ENCODE measurements at regions not wholly inside any gene's neighbourhood (a gene's known extent, or its start where the extent isn't known, plus 50 kb on each side); places are given as distances from the start of the nearest gene placed in this dataset.

- H3K9me2 ChIP-seq (ENCODE audit: insufficient read depth): no peaks in the 10 kb centered on the region
- no peak overlapping the region for H2AFZ ChIP-seq (ENCODE audit: low read depth, low read length, poor library complexity, severe bottlenecking)
- H4K20me1 ChIP-seq (ENCODE audit: insufficient read depth): no peaks in the 10 kb centered on the region; the same call in 1 of the 2 replicates
- no peak for DNase-seq (ENCODE audit: low read depth, low spot score)
- H3K27me3 ChIP-seq (ENCODE audit: insufficient read depth, low read length): peaks cover 66% of the 10 kb centered on the region
- H3K4me2 ChIP-seq (ENCODE audit: low read length): peak overlapping the region; percentile 44
- peak; percentile 69 for TF ChIP-seq FOSL1 (IDR thresholded peaks at IDR 0.05; ENCODE audit: low read depth)
- TF ChIP-seq POLR2AphosphoS5 (IDR thresholded peaks at IDR 0.05; ENCODE audit: low read depth, low read length): no peak
- peak; percentile 10 for TF ChIP-seq TCF7L2 (IDR thresholded peaks at IDR 0.05; ENCODE audit: borderline replicate concordance, extremely low read depth, insufficient read depth, insufficient read length)
- no peak for TF ChIP-seq MAX (IDR thresholded peaks at IDR 0.05)
- no peak for TF ChIP-seq RAD21 (IDR thresholded peaks at IDR 0.05; ENCODE audit: low read depth)
- TF ChIP-seq ZBTB33 (IDR thresholded peaks at IDR 0.05; ENCODE audit: extremely low read depth, insufficient replicate concordance, low read length): no peak
- peak; percentile 50 for TF ChIP-seq JUND (IDR thresholded peaks at IDR 0.05)
- no peak for TF ChIP-seq ZFX (IDR thresholded peaks at IDR 0.05)
- no peak for TF ChIP-seq POLR2A (IDR thresholded peaks at IDR 0.05; ENCODE audit: borderline replicate concordance, extremely low read depth, insufficient read depth, insufficient read length)
- no peak for TF ChIP-seq ATF3 (IDR thresholded peaks at IDR 0.05)
- TF ChIP-seq ZNF274 (IDR thresholded peaks at IDR 0.05; ENCODE audit: low read depth, low read length): no peak
- TF ChIP-seq EGR1 (IDR thresholded peaks at IDR 0.05; ENCODE audit: low read depth): no peak
- no peak for TF ChIP-seq REST (IDR thresholded peaks at IDR 0.05; ENCODE audit: low read depth)
- no peak for TF ChIP-seq SRF (IDR thresholded peaks at IDR 0.05; ENCODE audit: low read depth)
- no peak for TF ChIP-seq CTCF (IDR thresholded peaks at IDR 0.05 in 2 of 3, conservative IDR thresholded peaks at IDR 0.05 in 1 of 3; ENCODE audit: borderline replicate concordance in 1 of 3, insufficient read depth in 1 of 3, low read depth in 2 of 3, low read length in 2 of 3)
- TF ChIP-seq SIN3A (IDR thresholded peaks at IDR 0.05; ENCODE audit: low read depth): no peak
- no peak for TF ChIP-seq EZH2phosphoT487 (IDR thresholded peaks at IDR 0.05; ENCODE audit: borderline replicate concordance)
- no peak for TF ChIP-seq ELF1 (IDR thresholded peaks at IDR 0.05; ENCODE audit: borderline replicate concordance, low read depth)
- peak; percentile 27; the same call in 1 of the 2 replicates for TF ChIP-seq SP1 (IDR thresholded peaks at IDR 0.05; ENCODE audit: low read depth)
- no peak for TF ChIP-seq CBX3 (IDR thresholded peaks at IDR 0.05; ENCODE audit: low read depth)
- TF ChIP-seq YY1 (IDR thresholded peaks at IDR 0.05; ENCODE audit: extremely low read depth, insufficient replicate concordance, low read depth, low read length): no peak
- H3K36me3 ChIP-seq (ENCODE audit: control insufficient read depth in 1 of 2, insufficient read depth in 2 of 2, low read length in 2 of 2): no peaks in the 10 kb centered on the region
- ChIA-PET RAD21 (ENCODE audit: low non-redundant PET in 1 of 2, low total read pairs in 2 of 2, uncharacterized antibody in 2 of 2, unreplicated experiment in 2 of 2) (no interaction called here), POLR2A (no interaction called here), CTCF (no interaction called here)
- no peaks in the 10 kb centered on the region for H3K79me2 ChIP-seq (ENCODE audit: insufficient read depth, low read length)
- no TSS peak for BruUV-seq (replicated peaks)
- intact Hi-C loops (cut with micrococcal nuclease): no loop called here
- H3K9ac ChIP-seq (ENCODE audit: low read length): no peak overlapping the region
- H3K4me3 ChIP-seq (replicated peaks in 1 of 2; ENCODE audit: low read depth in 1 of 2, low read length in 2 of 2): no peak overlapping the region
- ATAC-seq: peak; percentile 77
- no peaks in the 10 kb centered on the region for H3K9me3 ChIP-seq (ENCODE audit: control insufficient read depth in 1 of 2, insufficient read depth in 1 of 2, low read depth in 1 of 2, low read length in 2 of 2)
- H3K4me1 ChIP-seq (ENCODE audit: control insufficient read depth in 1 of 2, insufficient read depth in 2 of 2, low read length in 2 of 2): peaks cover 9 to 10% of the 10 kb centered on the region in 2 experiments; a peak in 3 of 4 replicates
- no peak overlapping the region for H3K27ac ChIP-seq (ENCODE audit: low read depth, low read length)
These were observed 62.6 kb upstream of the PMEPA1 start for GRCh38 chr20:57772349-57772964.

Data from HCT116 (cell line).